C1 segment of cervical spinal cord (tissue), 14 donors: ENCODE measurements at regions not wholly inside any gene's neighbourhood (a gene's known extent, or its start where the extent isn't known, plus 50 kb on each side); places are given as distances from the start of the nearest gene placed in this dataset.
"Not testable (repeated sequence)": the region's sequence is repeated elsewhere in the genome, so short reads cannot be mapped to it uniquely, and the experiment has no call there.

ENCODE experiments used
- DNase-seq, 14 donors: peaks; one replicate each; lab custom pipeline; 2025; lab: John Stamatoyannopoulos, UW

DNA sequence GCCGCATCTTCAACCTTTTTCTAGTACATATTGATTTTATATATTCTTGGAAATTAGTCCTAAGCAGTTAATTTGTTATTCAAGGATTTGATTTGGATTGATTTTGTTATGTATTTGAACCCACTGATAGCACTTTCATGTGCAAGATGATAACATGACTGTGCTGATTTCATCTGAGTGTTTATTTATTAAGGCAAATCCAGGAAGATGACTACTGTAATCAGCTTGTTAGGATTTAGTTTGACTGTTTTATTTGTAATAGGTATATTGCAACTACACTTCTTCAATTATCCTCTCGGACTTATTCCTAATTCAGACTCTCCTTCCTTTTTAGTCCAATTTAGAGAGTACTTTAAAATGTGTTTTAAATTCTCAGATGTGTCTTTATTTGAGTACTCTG, 75.1 kb upstream of the PRKG1 start:
- no peak for DNase-seq

DNA sequence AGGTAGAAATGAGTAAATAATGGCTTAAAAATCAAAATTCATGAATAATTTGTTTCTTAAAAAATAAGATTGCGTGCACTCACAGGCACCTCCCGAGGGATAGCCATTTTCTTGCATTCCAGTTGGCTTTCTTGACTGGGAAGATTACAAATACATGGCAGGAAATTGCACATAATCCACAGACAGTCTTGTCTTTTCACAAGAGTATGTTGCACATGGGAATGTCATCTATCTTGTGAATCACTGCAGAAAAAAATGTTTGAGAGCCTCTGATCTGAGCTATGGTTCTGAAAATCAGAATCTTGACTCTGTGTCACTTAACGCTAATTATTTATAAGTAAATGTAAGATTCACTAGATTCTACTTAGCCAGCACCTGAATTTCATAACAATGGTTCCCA, 74.1 kb upstream of the PRKG1 start:
- no peak for DNase-seq

DNA sequence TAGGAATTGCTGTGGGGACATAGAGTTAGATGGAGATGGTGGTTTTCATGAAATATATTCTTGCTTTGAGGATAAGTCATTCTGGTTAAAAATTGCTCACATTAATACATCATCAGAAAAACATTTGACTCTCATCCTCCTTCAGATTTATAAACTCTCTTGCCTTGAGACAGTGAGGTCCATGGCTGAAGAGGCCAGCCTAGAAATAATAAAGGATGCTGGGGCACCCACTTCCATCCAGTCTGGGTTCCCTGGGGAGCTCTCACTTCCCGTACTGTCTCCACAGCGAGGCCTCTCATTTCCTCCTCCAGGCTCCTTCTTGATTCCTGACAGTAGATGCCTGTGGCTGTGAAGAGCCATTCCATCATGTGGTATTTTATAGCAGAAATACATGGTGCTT, 73.3 kb upstream of the PRKG1 start:
- DNase-seq = no peak

DNA sequence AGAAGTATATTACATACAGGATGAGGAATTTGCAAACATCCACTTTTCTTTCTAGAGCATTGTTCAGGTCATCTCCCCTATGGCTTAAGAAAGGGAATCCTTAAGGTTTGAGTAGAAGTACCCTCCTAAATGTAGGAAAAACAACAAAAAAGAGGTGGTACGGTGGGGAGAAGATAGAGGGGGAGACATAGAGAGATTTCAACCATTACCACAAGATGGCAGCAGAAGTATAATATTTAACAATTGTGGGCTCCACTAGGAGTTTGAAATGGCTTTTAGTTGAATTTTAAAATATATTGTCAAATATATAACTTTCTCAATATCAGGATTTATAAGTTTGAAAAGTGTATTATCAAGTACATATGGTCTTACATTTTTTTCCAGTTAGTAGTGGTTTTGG, 72.7 kb upstream of the PRKG1 start:
- DNase-seq = no peak

DNA sequence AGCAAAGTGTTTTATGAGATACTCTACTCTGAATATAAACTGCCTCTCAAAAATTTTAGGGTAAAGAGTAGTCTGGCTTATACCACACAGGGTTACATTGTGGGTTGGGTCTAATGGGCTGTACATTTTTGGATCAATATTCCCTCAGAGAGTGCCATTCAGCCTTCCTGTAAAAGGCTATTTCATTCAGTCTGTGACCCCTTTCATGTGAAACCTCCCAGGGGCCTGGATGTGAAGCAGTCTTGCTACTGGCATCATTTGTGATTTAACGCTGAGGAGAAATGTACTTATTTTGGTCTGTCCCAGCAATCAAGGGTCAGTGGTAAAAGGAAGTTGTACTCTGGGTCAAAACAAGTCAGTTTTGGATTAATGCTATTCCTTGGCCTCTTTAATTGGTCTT, 71.8 kb upstream of the PRKG1 start:
- DNase-seq = no peak

DNA sequence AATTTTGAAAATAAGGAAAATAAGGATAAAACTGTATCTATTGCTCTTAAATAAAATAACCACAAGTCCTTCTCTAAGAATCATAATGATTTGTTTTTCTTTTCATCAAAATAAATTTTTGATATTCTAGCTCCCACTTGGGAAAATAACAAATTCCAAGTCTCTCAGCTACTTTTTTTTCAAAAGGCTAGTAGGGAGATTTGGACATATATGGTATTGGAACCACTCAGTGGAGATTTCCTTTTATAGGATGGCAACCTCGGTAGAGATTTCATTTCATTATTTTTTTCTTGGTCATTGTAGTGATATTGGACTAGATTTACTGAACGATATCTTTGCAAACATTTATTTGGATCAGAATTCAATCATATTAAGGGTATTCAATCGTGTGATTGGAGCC, 69.5 kb upstream of the PRKG1 start:
- DNase-seq = no peak

DNA sequence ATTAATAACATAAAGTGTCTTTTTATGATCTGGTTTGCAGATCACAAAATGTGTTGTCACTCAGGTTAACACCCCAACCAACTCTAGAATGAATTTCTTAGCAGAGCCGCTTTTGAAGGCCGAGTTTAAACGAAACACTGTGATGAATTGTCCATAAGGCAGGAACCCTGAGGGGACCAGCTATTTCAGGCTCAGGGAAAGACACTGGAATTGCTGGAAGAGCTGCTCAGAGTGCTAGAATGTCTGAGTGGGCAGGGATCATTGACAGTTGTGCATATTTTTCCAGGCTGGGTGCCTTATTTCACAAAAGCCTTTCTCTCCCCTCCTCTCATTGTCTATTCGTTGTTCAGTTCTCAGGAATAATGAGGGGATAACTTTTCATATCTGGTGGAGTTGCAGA, 68.7 kb upstream of the PRKG1 start:
- no peak for DNase-seq

DNA sequence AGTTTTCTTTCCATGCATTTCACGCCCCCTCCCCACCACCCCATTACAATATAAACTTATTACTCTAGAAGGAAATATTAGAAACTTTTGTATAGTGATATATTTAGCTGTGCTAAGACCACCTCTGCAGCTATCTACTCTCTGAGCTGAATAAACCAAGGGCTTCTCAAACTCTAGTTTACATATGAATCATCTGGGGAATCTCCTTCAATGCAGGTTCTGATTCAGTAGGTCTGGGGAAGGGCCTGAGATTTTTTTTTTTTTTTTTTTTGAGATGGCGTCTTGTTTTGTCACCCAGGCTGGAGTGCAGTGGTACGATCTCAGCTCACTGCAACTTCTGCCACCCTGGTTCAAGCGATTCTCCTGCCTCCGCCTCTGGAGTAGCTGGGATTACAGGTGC, 67.6 kb upstream of the PRKG1 start:
- DNase-seq = no peak

DNA sequence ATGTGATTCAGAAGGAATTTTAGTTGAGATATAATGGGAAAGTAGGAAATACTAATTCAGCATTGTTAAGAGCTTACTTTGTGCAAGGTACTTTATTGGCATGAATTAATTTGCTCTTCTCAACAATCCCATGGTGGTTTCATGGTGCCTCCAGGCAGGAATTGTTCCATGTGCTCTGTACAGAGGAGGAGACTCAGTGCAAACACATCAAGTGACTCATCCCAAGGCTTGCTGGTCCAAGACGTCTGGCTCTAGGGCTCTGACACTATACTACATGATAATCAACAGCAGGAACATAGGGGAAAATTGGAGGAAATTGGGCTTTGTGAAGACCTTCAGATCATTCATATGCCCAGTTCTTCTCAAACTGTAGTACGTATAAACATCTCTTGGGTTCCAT, 66.5 kb upstream of the PRKG1 start:
- no peak for DNase-seq

DNA sequence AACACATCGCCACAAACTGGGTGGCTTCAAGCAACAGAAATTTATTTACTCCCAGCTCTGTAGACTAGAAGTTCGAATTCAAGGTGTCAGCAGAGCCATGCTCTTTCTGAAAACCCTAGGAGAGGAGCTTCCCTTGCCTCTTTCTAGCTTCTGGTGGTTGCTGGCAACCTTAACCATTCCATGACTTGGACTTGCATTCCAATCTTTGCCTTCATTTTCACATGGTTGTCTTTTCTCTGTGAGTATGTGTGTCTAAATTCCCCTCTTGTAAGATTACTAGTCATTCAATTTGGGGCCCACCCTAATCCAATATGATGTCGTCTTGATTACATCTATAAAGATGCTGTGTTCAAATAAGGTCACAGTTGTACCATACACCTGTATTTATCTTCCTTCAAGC, 65.9 kb upstream of the PRKG1 start:
- no peak for DNase-seq

DNA sequence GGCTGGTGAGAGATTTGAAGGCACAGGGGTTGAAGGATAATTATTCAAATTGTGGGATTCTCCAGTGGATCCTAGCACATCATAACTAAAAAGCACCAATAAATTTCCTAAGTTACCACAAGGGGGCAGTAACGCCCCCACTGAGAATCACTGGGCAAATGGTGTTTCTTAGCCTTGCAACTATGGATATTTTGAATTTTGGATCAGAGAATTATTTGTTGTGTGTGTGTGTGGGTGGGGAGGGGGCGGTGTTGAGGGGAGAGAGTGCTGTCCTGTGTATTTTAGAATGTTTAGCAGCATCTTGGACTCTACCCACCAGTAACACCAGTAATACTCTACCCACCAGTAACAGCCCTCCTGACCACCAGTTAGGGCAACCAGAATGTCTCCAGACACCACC, 63.3 kb upstream of the PRKG1 start:
- DNase-seq = peak in 2 of 14 donors; percentile 4 to 12

DNA sequence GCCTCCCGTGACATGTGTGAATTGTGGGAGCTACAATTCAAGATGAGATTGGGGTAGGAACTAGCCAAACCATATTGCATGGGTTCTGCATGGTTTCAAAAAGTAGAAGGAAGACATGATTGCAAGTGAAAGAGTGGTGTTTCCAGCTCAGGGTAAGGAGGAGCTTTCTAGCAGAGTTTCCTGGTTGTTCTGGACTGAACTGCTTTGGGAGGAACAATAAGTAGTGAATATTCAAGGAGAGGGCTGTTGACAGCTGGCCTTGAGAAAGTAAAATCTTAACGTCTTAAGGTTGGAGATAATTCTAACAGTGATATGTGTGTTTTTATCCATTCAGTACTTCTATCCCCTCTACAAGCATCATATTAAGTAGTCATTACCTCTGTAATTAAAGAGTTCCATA, 62.2 kb upstream of the PRKG1 start:
- DNase-seq = no peak

DNA sequence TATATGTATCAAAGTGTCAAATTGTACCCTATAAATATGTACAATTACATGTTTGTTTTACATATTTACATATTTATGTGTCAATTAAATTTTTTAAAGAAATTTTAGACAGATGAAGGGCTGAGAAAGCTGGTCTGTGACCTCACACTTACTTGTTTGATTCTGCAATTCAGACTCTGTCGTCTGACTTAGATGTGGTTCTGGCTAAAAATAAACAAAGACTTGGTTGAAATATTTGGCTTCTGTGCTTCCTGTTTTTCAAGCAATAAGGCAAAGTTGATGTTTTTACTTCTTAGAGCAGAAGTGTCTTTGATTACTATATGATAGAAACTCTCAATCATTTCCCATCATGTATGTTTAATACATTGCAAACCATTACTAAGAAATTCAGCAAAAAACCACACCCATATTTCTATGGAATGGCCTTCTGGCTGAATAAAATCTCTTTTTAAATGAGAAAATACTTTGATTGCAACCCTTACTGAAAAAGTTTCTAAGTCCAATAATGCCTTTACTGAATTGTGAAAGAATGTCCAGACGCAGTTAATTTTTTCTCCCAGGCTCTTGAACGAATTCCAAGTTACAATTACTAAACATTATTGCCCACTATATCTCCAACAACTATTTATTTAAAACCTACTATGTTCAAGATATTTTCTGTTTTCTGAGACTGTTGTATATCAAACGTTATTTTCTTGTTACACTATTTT, 59.5 kb upstream of the PRKG1 start:
- DNase-seq = no peak

DNA sequence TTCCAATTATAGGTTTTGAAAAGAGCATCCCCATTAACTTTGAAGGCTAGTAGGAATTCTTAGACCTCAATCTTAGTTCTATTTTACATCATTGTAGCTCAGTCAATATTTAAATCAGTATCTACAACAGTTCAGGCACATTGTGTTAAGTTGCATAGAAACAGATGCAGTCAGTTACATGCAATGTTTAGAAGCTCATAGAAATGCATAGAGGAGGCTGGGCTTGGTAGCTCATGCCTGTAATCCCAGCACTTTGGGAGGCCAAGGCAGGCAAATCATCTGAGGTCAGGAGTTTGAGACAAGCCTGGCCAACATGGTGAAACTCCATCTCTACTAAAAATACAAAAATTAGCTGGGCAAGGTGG, 58.9 kb upstream of the PRKG1 start:
- DNase-seq = not testable (repeated sequence)

DNA sequence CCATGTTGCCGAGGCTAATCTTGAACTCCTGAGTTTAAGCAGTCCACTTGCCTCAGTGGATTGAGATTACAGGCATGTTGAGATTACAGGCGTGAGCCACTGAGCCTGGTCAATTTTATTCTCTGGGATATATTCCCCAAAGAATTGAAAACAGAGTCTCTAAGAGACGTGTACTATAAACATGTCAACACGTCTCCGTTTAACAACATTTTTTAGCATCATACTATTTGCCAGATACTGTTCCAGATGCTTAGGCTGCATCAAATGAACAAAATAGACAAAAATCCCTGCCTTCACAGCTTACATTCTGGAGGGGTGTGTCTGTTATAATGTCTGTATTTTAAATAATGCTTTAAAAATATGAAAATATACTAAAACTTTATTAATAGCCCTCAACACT, 54.1 kb upstream of the PRKG1 start:
- DNase-seq = no peak

DNA sequence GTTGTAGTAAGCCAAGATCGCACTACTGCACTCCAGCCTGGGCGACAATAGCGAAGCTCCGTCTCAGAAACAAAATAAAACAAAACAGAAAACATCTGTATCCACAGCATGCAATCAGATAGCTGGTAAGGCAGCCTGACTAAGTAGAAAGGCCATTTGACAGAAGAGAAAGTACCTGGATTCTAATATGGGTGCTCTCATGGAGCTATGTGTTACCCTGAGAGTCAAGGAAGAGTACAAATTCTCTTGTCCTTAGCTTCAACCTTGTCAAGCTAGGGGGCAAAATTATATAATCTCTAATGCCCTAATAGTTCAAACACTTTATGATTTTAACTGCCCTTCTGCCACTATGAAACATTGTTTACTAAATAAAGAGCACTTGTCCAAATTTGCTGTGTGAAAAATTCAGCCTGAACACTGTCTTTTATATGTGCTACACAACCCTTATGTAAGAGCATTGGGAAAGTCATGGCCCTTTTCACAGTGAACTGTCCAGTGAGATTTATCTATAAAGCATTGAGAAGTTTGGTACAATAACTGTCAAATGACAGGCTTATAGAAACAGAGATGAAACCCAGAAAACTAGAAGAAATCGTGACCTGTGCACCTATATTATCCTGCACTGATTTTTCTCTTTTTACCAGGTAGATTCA, 51.2 kb upstream of the PRKG1 start:
- DNase-seq = no peak

DNA sequence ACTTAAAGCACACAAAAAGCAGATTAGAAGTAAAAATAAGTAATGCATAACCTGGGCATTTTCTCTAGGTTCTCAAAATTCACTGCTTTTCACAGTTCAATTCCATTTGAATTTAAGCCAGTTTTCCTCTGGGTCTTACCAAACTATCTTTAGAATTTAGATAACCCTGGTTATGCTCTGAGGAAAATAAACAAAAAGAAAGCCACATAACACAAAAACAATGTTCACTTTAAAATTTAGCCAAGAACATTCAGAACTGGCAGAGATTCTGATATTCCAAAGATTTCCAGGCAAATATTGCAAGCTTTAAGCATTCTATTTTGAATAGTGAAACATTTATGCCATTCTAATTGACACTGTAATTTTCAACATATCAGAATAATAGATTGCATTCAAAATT, 50.7 kb upstream of the PRKG1 start:
- DNase-seq = no peak
